ENCODE measurements at regions not wholly inside any gene's neighbourhood (a gene's known extent, or its start where the extent isn't known, plus 50 kb on each side); places are given as distances from the start of the nearest gene placed in this dataset.

GRCh38 chr18:14941792-14942191, 193.8 kb downstream of the ANKRD30B start:
- TF ChIP-seq BHLHE40 (IDR thresholded peaks at IDR 0.05; ENCODE audit: borderline replicate concordance): no peak
- TF ChIP-seq HDGF (IDR thresholded peaks at IDR 0.05; ENCODE audit: borderline replicate concordance): no peak
- no peak for TF ChIP-seq SP1 (IDR thresholded peaks at IDR 0.05)
- no peak for TF ChIP-seq FOXM1 (IDR thresholded peaks at IDR 0.05; ENCODE audit: borderline replicate concordance)
